ENCODE measurements at regions not wholly inside any gene's neighbourhood (a gene's known extent, or its start where the extent isn't known, plus 50 kb on each side); places are given as distances from the start of the nearest gene placed in this dataset.

GRCh38 chr1:218502383-218502782, 157.2 kb downstream of the TGFB2 start:
- TF ChIP-seq EZH2phosphoT487 (IDR thresholded peaks at IDR 0.05; ENCODE audit: low read length) (no peak), EZH2 (optimal IDR thresholded peaks at IDR 0.05; ENCODE audit: low read depth, low read length) (no peak)
- TF ChIP-seq, protein P1, sequence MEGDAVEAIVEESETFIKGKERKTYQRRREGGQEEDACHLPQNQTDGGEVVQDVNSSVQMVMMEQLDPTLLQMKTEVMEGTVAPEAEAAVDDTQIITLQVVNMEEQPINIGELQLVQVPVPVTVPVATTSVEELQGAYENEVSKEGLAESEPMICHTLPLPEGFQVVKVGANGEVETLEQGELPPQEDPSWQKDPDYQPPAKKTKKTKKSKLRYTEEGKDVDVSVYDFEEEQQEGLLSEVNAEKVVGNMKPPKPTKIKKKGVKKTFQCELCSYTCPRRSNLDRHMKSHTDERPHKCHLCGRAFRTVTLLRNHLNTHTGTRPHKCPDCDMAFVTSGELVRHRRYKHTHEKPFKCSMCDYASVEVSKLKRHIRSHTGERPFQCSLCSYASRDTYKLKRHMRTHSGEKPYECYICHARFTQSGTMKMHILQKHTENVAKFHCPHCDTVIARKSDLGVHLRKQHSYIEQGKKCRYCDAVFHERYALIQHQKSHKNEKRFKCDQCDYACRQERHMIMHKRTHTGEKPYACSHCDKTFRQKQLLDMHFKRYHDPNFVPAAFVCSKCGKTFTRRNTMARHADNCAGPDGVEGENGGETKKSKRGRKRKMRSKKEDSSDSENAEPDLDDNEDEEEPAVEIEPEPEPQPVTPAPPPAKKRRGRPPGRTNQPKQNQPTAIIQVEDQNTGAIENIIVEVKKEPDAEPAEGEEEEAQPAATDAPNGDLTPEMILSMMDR (IDR thresholded peaks at IDR 0.05; ENCODE audit: low read length): no peak

Data from MM.1S (cell line).